Right ventricle myocardium superior (tissue), 1 donor: ENCODE measurements at regions not wholly inside any gene's neighbourhood (a gene's known extent, or its start where the extent isn't known, plus 50 kb on each side); places are given as distances from the start of the nearest gene placed in this dataset.

Experiments
- ATAC-seq: fragments of 200-7000 bp; cut with Tn5 transposase; one replicate; pipeline ENCODE4 v1.9.1; 2020; ENCODE audit warnings: mild to moderate bottlenecking; ENCODE audit not compliant: poor library complexity
- DNase-seq: peaks from one replicate; pipeline ENCODE4 v3.0.0-alpha.2; 2020
- intact Hi-C: fragments of 100-400 bp; cut with DNase I; formaldehyde crosslinking; loops from one replicate; pipeline ENCODE4 v1.11.2; 2022
- donor health status: DM: no; HTN: yes; CAD: no; lungs with severe emphysema.

GRCh38 chr19:29019403-29019802, 193.5 kb downstream of the UQCRFS1 start:
- no peak for DNase-seq
- intact Hi-C loops = no loop called here
- no peak for ATAC-seq

- DNase-seq (no peak), ATAC-seq (no peak)
- intact Hi-C loops = no loop called here
Measured at GRCh38 chr19:29018542-29018941, 194.4 kb downstream of the UQCRFS1 start.

DNA sequence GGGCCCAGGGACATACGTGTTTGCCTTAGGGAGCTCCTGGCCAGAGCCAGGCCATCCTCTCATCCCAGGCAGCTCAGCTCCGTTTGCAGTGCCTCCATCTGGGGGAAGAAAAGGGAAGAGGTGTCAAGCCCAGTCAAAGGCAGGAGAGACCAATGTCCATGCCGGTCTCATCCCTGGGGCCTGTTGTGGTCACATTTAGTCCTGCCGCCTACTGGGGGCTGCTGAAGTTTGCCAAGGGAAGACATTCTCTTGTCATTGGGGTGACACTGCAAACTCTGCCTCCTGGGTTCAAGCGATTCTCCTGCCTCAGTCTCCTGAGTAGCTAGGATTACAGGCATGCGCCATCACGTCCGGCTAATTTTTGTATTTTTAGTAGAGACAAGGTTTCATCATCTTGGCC, 195.2 kb downstream of the UQCRFS1 start:
- intact Hi-C loops = no loop called here
- ATAC-seq (no peak), DNase-seq (no peak)

DNA sequence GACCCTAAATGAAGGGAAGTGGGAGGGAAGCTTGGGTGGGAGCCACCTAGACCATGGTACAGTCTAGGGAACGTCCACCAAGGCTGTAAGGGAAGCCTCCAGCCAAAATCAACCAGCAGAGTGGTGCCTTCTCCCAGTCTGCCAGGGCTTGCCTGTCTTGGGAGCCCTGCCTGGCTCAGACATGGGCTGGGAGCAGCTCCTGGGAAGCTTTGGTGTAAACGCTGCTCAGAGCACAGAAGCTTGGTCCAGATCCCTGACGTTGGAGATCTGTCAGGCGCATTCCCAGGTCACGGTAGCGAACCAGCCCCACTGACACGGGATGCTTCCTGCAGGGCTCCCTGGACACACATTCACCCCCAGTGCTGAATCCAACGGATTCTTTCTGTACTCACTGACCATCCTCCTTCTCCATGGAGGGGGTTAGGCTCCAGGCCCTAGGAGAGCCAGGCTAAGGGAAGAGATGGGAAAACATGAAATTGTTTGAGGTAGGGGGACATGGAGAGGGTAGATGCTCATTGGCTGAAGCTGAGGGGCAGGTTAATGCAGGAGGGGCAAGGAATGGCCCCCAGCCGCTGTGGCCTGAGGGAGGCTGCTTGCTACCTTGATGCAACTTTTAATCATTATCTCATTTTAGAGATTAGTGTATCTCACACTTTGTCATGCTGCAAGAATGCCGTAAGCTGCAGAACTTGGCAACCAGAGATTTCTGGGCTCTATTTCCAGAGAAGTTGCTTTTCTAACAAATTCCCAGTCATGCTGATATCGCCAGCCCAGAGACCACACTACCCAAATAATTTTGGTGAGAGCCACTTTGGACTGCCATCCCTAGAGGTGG, 195.8 kb downstream of the UQCRFS1 start:
- ATAC-seq = no peak
- intact Hi-C loops = no loop called here

GRCh38 chr19:29016353-29016752, 196.6 kb downstream of the UQCRFS1 start:
- ATAC-seq (no peak), DNase-seq (no peak)
- intact Hi-C loops = no loop called here

More for the DNA sequence above, 195.8 kb downstream of the UQCRFS1 start:
- DNase-seq = no peak

GRCh38 chr19:29015569-29015968, 197.4 kb downstream of the UQCRFS1 start:
- intact Hi-C loops = no loop called here
- DNase-seq = no peak
- no peak for ATAC-seq

GRCh38 chr19:29014857-29015436, 198.0 kb downstream of the UQCRFS1 start:
- no peak for ATAC-seq
- DNase-seq = no peak
- intact Hi-C loops = no loop called here

DNA sequence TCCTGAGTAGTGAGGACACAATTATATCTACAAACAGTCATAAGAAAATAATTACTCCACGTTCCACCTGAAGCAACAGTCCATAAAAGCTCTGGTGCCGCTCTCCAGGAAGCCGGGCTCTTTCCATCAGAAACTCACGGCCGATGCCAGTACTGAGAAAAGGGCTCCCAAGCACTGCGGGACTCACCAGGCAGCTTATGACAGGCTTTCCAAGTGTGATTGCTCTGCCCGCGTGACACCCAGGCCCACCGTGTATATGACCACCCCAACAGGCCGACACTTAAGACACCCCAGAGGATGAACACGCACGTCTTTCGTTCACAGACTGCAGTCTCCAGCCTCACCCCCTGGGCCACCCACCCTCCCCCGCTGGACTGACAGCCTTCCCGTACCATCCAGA, 199.0 kb downstream of the UQCRFS1 start:
- ATAC-seq (no peak), DNase-seq (no peak)
- intact Hi-C loops = no loop called here

- no peak for DNase-seq
- intact Hi-C loops = no loop called here
- ATAC-seq = no peak
Measured at GRCh38 chr19:29013325-29013724, 199.6 kb downstream of the UQCRFS1 start.

DNA sequence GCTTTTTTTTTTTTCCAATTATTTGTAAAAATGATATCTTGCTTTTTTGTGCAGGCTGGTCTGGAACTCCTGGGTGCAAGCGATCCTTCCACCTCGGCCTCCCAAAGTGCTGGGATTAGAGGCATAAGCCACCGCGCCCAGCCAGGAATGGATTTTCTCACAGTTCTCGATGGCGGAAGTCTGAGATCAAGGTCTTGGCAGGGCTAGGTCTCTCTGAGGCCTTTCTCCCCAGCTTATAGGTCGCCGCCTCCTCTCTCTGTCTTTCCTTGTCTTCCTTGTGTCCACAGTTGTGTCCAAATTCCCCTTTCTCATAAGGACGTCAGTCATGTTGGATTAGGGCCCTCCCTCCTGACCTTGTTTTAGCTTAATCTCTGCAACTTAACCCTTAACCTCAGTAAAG, 200.5 kb downstream of the UQCRFS1 start:
- intact Hi-C loops = no loop called here
- no peak for ATAC-seq
- DNase-seq = no peak

GRCh38 chr19:29010276-29010675, 202.7 kb downstream of the UQCRFS1 start:
- intact Hi-C loops = no loop called here
- DNase-seq (no peak), ATAC-seq (no peak)

DNA sequence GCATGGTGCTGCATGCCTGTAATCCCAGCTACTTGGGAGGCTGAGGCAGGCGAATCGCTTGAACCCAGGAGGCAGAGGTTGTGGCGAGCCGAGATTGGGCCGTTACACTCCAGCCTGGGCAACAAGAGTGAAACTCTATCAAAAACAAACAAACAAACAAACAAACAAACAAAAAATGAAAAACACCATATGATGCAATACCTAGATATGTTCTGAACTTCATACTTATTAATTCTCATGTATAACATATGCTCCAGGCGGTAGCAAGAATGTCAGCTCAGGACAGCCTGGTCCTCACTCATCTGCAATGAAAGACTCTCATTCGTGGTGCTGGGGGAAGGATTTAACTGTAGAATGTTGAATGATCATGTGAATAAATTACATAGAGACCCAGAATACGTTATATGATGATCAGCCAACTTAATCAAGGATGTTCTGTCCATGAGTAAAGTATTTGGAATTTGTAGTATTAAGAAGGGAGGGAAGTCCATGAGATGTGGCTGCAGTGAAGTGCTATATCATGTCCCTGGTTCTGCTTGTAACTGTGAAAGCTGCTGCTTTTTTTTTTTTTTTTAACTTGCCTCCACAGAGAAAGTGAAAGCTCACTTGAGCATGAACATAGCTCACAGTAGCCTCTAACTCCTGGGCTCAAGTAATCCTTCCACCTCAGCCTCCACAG, 206.8 kb downstream of the UQCRFS1 start:
- intact Hi-C loops = no loop called here
- ATAC-seq = no peak
- DNase-seq = no peak

GRCh38 chr19:29004796-29005195, 208.2 kb downstream of the UQCRFS1 start:
- DNase-seq (no peak), ATAC-seq (no peak)
- intact Hi-C loops = no loop called here

- DNase-seq (no peak), ATAC-seq (no peak)
- intact Hi-C loops = no loop called here
Measured at GRCh38 chr19:29003641-29004409, 209.1 kb downstream of the UQCRFS1 start.

DNA sequence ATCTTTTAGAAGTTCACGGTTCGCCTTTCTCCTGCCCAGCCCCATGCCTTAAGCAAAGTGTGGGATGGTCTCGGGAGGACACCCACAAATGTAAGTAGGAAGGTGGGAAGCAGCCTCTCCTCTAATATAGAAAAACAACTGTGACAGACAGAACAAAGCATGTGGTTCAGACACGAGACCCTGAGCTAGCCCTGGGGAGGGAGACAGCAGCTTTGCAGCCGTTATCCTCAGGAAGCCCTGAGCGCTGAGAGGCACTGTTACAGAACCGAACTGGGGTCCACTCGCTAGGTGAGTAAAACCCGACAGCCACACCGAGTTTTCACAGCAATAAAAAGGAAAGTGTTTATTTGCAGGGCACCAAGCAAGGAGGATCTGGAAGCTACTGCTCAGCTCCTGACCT, 210.6 kb downstream of the UQCRFS1 start:
- intact Hi-C loops = no loop called here
- no peak for DNase-seq
- ATAC-seq = no peak

DNA sequence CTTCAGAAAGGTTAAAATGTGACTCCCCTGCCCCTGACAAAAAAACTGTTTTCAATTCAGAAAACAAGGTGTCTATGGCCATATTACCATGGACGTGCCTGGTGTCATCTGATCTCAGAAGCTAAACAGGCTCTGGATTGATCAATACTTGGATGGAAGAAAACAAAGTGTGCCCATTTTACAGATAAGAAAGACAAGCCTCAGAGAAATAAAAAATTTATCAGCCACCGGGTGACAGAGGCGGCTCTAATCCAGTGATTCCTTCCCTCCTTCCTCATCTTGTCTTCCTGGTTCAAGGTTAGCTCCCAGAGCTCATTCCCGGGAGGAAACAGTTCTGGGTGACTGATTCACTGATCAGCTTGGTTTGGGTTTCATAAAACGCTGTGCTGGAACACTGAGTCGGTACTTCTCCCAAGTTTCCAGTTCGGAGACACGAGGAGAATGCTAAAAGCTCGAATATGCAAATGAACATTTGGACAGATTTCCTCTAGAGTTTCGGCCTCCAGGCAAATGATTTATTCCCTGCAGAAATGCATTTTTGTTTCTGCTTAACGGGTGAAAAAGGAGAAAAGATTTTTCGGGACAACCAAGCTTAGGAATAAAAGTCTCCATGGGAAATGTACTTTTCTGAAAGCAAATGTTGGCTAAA, 211.2 kb downstream of the UQCRFS1 start:
- ATAC-seq (no peak), DNase-seq (no peak)
- intact Hi-C loops = no loop called here

DNA sequence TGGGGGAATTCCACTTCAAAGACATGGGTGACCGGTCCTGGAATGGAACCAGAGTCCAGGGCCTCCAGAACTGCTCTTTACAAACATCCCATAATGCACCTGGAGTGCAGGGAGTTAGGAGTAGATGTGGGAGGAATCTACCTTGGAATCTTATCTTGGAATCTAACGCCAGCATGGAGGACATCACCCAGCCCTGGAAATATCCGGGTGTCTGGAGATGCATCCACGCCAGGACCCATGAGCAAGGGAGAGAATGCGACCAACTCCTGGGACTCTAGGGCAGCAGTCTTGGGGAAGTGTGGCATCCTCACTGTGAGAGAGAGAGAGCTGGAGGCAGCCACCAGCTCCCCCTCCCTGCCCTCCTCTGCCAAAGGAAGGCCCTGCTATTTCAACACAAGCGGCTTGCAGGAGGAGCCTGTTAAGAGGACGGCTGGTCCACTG, 211.8 kb downstream of the UQCRFS1 start:
- DNase-seq (no peak), ATAC-seq (no peak)
- intact Hi-C loops = no loop called here

GRCh38 chr19:28999724-29000433, 213.1 kb downstream of the UQCRFS1 start:
- DNase-seq = no peak
- peak; percentile 77 for ATAC-seq
- intact Hi-C loops = no loop called here
